Nephron (organoid): ENCODE measurements at regions not wholly inside any gene's neighbourhood (a gene's known extent, or its start where the extent isn't known, plus 50 kb on each side); places are given as distances from the start of the nearest gene placed in this dataset.

Source experiments
- H3K27ac Mint-ChIP-seq, 3 experiments: 2 replicates each; pipeline ENCODE4 v1.8.0; 2020; ENCODE audit warnings: mixed read lengths in 3 of 3, mild to moderate bottlenecking in 2 of 3, moderate library complexity in 1 of 3
- H3K27me3 Mint-ChIP-seq: 2 replicates; pipeline ENCODE4 v1.8.0; 2021; ENCODE audit warnings: low read depth, mild to moderate bottlenecking, moderate library complexity, mixed read lengths
- H3K36me3 Mint-ChIP-seq: 2 replicates; pipeline ENCODE4 v1.8.0; 2020; ENCODE audit warnings: low read depth, mixed read lengths
- H3K4me1 Mint-ChIP-seq: 2 replicates; pipeline ENCODE4 v1.8.0; 2020; ENCODE audit warnings: mixed read lengths
- H3K4me3 Mint-ChIP-seq, 3 experiments: 2 replicates each; pipeline ENCODE4 v1.8.0; 2020; ENCODE audit warnings: mild to moderate bottlenecking in 3 of 3, mixed read lengths in 3 of 3, moderate library complexity in 2 of 3
- H3K9me3 Mint-ChIP-seq: 2 replicates; pipeline ENCODE4 v1.8.0; 2020; ENCODE audit warnings: mixed read lengths
- TF ChIP-seq, protein P1 (sequence below), 3 experiments: fragments of 200-600 bp; sonication (generic); IDR thresholded peaks; one replicate each; pipeline ENCODE4 v1.5.0; 2021; ENCODE audit warnings: antibody characterized with exemption in 3 of 3; ENCODE audit not compliant: unreplicated experiment in 3 of 3

DNA sequence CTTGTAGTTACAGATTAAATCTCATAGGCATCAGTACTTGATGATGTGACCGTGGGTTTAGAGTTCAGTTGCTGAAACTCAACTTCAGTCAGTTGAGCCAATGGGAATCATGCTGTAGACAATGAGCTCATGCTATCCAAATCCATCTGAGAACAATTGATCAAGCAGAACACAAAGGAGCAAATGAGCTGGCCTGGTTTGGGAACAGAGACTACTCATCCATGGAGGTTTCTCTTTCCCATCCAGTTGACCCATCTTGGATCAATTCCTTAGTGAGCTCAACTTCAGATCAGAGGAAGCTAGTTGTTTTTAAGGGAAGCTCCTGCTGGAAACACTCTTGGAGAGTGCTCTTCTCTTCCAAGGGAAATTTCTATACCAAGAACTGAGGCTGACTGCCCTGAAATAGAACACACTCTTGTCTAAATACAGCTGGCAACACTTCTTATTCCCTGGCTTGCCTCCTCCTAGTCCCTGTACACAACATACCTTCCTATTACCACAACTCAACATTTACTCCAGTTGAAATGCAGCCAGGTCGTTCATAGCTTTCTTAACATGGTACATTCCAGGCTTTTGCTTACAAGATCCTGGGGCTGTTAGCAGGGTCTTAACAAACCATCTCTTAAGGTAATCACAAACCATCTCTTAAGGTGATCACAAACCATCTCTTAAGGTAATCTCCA, 203.9 kb upstream of the PRDM1 start:
- Mint-ChIP-seq H3K4me1 (peaks cover 9% of the 10 kb centered on the region), H3K27ac (no peak overlapping the region), H3K4me3 (no peak overlapping the region), H3K27me3 (peaks cover 34% of the 10 kb centered on the region), H3K36me3 (no peaks in the 10 kb centered on the region), H3K9me3 (no peaks in the 10 kb centered on the region)
- TF ChIP-seq, protein P1, sequence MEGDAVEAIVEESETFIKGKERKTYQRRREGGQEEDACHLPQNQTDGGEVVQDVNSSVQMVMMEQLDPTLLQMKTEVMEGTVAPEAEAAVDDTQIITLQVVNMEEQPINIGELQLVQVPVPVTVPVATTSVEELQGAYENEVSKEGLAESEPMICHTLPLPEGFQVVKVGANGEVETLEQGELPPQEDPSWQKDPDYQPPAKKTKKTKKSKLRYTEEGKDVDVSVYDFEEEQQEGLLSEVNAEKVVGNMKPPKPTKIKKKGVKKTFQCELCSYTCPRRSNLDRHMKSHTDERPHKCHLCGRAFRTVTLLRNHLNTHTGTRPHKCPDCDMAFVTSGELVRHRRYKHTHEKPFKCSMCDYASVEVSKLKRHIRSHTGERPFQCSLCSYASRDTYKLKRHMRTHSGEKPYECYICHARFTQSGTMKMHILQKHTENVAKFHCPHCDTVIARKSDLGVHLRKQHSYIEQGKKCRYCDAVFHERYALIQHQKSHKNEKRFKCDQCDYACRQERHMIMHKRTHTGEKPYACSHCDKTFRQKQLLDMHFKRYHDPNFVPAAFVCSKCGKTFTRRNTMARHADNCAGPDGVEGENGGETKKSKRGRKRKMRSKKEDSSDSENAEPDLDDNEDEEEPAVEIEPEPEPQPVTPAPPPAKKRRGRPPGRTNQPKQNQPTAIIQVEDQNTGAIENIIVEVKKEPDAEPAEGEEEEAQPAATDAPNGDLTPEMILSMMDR (IDR thresholded peaks at IDR 0.05; ENCODE audit: unreplicated experiment in 3 of 3): no peak

GRCh38 chr6:105881608-105882007, 204.5 kb upstream of the PRDM1 start:
- H3K4me1 Mint-ChIP-seq: peaks cover 9% of the 10 kb centered on the region
- no peaks in the 10 kb centered on the region for H3K36me3 Mint-ChIP-seq
- H3K4me3 Mint-ChIP-seq: no peak overlapping the region
- H3K27ac Mint-ChIP-seq: no peak overlapping the region
- TF ChIP-seq, protein P1 (IDR thresholded peaks at IDR 0.05; ENCODE audit: unreplicated experiment in 3 of 3): no peak
- H3K27me3 Mint-ChIP-seq: peaks cover 34% of the 10 kb centered on the region
- no peaks in the 10 kb centered on the region for H3K9me3 Mint-ChIP-seq

DNA sequence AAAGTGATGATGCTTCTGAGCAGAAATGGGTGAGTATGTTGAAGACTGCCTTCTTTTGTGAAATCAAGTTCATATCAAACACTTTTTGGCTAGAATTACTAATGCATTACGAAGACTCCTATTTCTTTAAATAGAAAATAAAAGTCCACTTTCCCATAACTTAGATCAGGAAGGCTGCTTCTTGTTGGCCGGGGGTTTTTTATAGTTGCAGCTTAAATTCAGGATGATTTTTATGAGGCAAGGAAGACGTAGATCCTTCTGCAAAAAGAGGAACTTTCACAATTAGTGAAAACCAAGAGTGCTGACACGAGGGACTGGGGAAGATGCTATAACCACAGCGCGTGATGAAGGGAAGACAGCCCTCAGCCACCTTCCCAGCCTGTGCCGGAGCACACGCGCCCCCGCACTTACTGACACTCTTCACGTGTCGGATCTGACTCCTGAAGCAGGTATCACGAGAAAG, 206.1 kb upstream of the PRDM1 start:
- H3K4me3 Mint-ChIP-seq: peak overlapping the region in 1 of 3 experiments; percentile 12
- TF ChIP-seq, protein P1 (IDR thresholded peaks at IDR 0.05; ENCODE audit: unreplicated experiment in 3 of 3): no peak
- peaks cover 34% of the 10 kb centered on the region for H3K27me3 Mint-ChIP-seq
- no peaks in the 10 kb centered on the region for H3K9me3 Mint-ChIP-seq
- H3K36me3 Mint-ChIP-seq: no peaks in the 10 kb centered on the region
- H3K27ac Mint-ChIP-seq: no peak overlapping the region
- peaks cover 9% of the 10 kb centered on the region for H3K4me1 Mint-ChIP-seq

DNA sequence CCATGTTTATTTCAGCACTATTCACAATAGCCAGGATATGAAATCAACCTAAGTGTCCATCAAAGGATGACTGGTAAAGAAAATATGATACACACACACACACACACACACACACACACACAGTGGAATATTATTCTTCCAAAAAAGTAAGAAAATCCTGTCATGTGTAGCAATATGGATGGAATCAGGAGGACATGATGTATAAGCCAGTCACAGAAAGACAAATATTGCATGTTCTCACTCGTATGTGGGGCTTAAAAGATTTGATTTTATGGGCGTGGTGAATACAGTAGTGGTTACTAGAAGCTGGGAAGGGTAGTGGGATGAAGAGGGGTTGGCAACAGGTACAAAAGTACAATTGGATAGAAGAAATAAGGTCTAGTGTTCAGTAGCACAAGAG, 207.0 kb upstream of the PRDM1 start:
- Mint-ChIP-seq H3K4me1 (peaks cover 9% of the 10 kb centered on the region), H3K4me3 (no peak overlapping the region), H3K27me3 (peaks cover 34% of the 10 kb centered on the region), H3K36me3 (no peaks in the 10 kb centered on the region), H3K9me3 (no peaks in the 10 kb centered on the region), H3K27ac (no peak overlapping the region)
- TF ChIP-seq, protein P1 (IDR thresholded peaks at IDR 0.05; ENCODE audit: unreplicated experiment in 3 of 3): no peak

GRCh38 chr6:105875974-105876640, 210.0 kb upstream of the PRDM1 start:
- Mint-ChIP-seq H3K27me3 (peaks cover 25% of the 10 kb centered on the region), H3K36me3 (no peaks in the 10 kb centered on the region), H3K27ac (no peak overlapping the region), H3K9me3 (no peaks in the 10 kb centered on the region), H3K4me1 (peaks cover 18% of the 10 kb centered on the region), H3K4me3 (no peak overlapping the region)
- TF ChIP-seq, protein P1 (IDR thresholded peaks at IDR 0.05; ENCODE audit: unreplicated experiment in 3 of 3): no peak
